GM12878 (cell line): ENCODE measurements at regions not wholly inside any gene's neighbourhood (a gene's known extent, or its start where the extent isn't known, plus 50 kb on each side); places are given as distances from the start of the nearest gene placed in this dataset.

Experiments
- ATAC-seq: fragments of 200-7000 bp; cut with Tn5 transposase; 3 replicates; pipeline ENCODE4 v1.9.1; 2020; ENCODE audit warnings: mild to moderate bottlenecking, moderate library complexity
- BruUV-seq: library from RNA; stranded (reverse); fragments of 400-500 nt; replicated peaks from 2 replicates; lab custom pipeline; 2021; lab: Mats Ljungman, UMichigan
- CTCF ChIA-PET: fragments of 300-600 bp; sonication (Branson Sonifier 250); formaldehyde crosslinking; extraction: SDS; loops from one replicate; lab custom pipeline; 2021; ENCODE audit warnings: inconsistent platforms; lab: Yijun Ruan, JAX
- POLR2A ChIA-PET: fragments of 350-600 bp; formaldehyde crosslinking; extraction: SDS; loops from one replicate; lab custom pipeline; 2021; ENCODE audit warnings: inconsistent platforms; lab: Charles Lee
- RAD21 ChIA-PET: fragments of 300-600 bp; sonication (Branson Sonifier 250); formaldehyde crosslinking; loops from one replicate; lab custom pipeline; 2023; ENCODE audit warnings: antibody characterized with exemption; ENCODE audit not compliant: unreplicated experiment; lab: Charles Lee
- SMC1A ChIA-PET: fragments of 300-600 bp; sonication (Branson Sonifier 250); formaldehyde crosslinking; loops from one replicate; lab custom pipeline; 2023; ENCODE audit not compliant: unreplicated experiment, uncharacterized antibody; lab: Charles Lee
- DNase-seq: peaks from one replicate; pipeline ENCODE4 v3.0.0-alpha.2; 2011; ENCODE audit warnings: low read depth, low spot score
- FAIRE-seq: peaks from 3 replicates; lab custom pipeline; 2011; peaks lifted over from hg19 to GRCh38; lab: Jason Lieb, UNC
- H2AFZ ChIP-seq: 2 replicates; pipeline ENCODE4 v1.6.0; 2011; ENCODE audit warnings: low read depth, low read length, control low read depth; ENCODE audit not compliant: control insufficient read depth
- H3K27ac ChIP-seq: 2 replicates; pipeline ENCODE4 v1.5.1; 2011; ENCODE audit warnings: control low read depth; ENCODE audit not compliant: control insufficient read depth, insufficient read depth
- H3K27me3 ChIP-seq, 2 experiments: replicated peaks in 1 of 2; 2 replicates each; pipeline versions ENCODE4 v1.6.0 to v1.6.1; 2011; ENCODE audit warnings: low read length in 1 of 2; ENCODE audit not compliant: control insufficient read depth in 2 of 2, insufficient read depth in 2 of 2
- H3K36me3 ChIP-seq, 2 experiments: 2 replicates each; pipeline ENCODE4 v1.5.1; 2011; ENCODE audit warnings: low read length in 1 of 2; ENCODE audit not compliant: control insufficient read depth in 2 of 2, insufficient read depth in 2 of 2
- H3K4me1 ChIP-seq: 2 replicates; pipeline ENCODE4 v1.6.1; 2011; ENCODE audit warnings: mild to moderate bottlenecking, low read length, moderate library complexity, mixed read lengths; ENCODE audit not compliant: control insufficient read depth, insufficient read depth
- H3K4me2 ChIP-seq: 2 replicates; pipeline ENCODE4 v1.6.0; 2011; ENCODE audit warnings: control low read depth; ENCODE audit not compliant: control insufficient read depth, insufficient read depth
- H3K4me3 ChIP-seq: fragments of 200-600 bp; sonication (generic); 2 replicates; pipeline ENCODE4 v1.5.1; 2016
- H3K79me2 ChIP-seq: 2 replicates; pipeline ENCODE4 v1.6.0; 2011; ENCODE audit warnings: low read length; ENCODE audit not compliant: control insufficient read depth, insufficient read depth
- H3K9ac ChIP-seq: 2 replicates; pipeline ENCODE4 v1.8.0; 2011; ENCODE audit warnings: low read length, control low read depth, mixed read lengths; ENCODE audit not compliant: control insufficient read depth, insufficient read depth
- H3K9me3 ChIP-seq: replicated peaks from 3 replicates; pipeline ENCODE4 v1.5.1; 2011; ENCODE audit warnings: mild to moderate bottlenecking, low read length; ENCODE audit not compliant: control insufficient read depth, insufficient read depth
- H4K20me1 ChIP-seq: 2 replicates; pipeline ENCODE4 v1.6.0; 2011; ENCODE audit not compliant: control insufficient read depth, insufficient read depth
- BCL11A ChIP-seq: IDR thresholded peaks from 2 replicates; pipeline ENCODE4 v1.6.1; 2011; ENCODE audit warnings: low read depth, low read length
- CEBPZ ChIP-seq: fragments of 150-350 bp; IDR thresholded peaks from 2 replicates; pipeline ENCODE4 v1.6.1; 2016; ENCODE audit warnings: low read depth, low read length
- EP300 ChIP-seq, 2 experiments: fragments of 150-350 bp in 1 of 2; IDR thresholded peaks; 2 replicates each; pipeline ENCODE4 v1.6.1; 2011 to 2012; ENCODE audit warnings: low read depth in 2 of 2, low read length in 2 of 2, borderline replicate concordance in 1 of 2, improper control_type of control experiment in 1 of 2, inconsistent platforms in 1 of 2; ENCODE audit not compliant: control insufficient read depth in 1 of 2
- HCFC1 ChIP-seq: fragments of 150-350 bp; IDR thresholded peaks from 2 replicates; pipeline ENCODE4 v1.6.1; 2014; ENCODE audit warnings: low read length
- HDGF ChIP-seq: fragments of 450-650 bp; IDR thresholded peaks from 2 replicates; pipeline ENCODE4 v1.6.1; 2016; ENCODE audit warnings: antibody characterized with exemption
- JUND ChIP-seq: IDR thresholded peaks from 2 replicates; pipeline ENCODE4 v1.6.1; 2012; ENCODE audit warnings: low read depth, mild to moderate bottlenecking, low read length, improper control_type of control experiment, moderate library complexity
- LARP7 ChIP-seq: fragments of 450-650 bp; IDR thresholded peaks from 2 replicates; pipeline ENCODE4 v1.6.1; 2017; ENCODE audit warnings: mild to moderate bottlenecking
- MLLT1 ChIP-seq: fragments of 450-650 bp; IDR thresholded peaks from 2 replicates; pipeline ENCODE4 v1.6.1; 2016; ENCODE audit warnings: mild to moderate bottlenecking
- MTA2 ChIP-seq: fragments of 450-650 bp; IDR thresholded peaks from 2 replicates; pipeline ENCODE4 v1.6.1; 2016; ENCODE audit warnings: low read depth, mild to moderate bottlenecking, moderate library complexity
- MTA3 ChIP-seq: IDR thresholded peaks from 2 replicates; pipeline ENCODE4 v1.6.1; 2012; ENCODE audit warnings: low read length, inconsistent platforms, borderline replicate concordance
- MXI1 ChIP-seq: fragments of 150-350 bp; IDR thresholded peaks from 2 replicates; pipeline ENCODE4 v1.6.1; 2011; ENCODE audit warnings: low read depth, mild to moderate bottlenecking, inconsistent platforms, low read length, improper control_type of control experiment
- NR2C2 ChIP-seq: IDR thresholded peaks from 2 replicates; pipeline ENCODE4 v1.6.1; 2011; ENCODE audit warnings: borderline replicate concordance, low read depth; ENCODE audit not compliant: control insufficient read depth, insufficient read length
- PAX8 ChIP-seq: fragments of 450-650 bp; IDR thresholded peaks from 2 replicates; pipeline ENCODE4 v1.6.1; 2017; ENCODE audit warnings: mild to moderate bottlenecking, moderate library complexity
- PKNOX1 ChIP-seq: fragments of 450-650 bp; IDR thresholded peaks from 2 replicates; pipeline ENCODE4 v1.6.1; 2016; ENCODE audit warnings: mild to moderate bottlenecking
- POLR2A ChIP-seq: IDR thresholded peaks from 2 replicates; pipeline ENCODE4 v1.6.1; 2011; ENCODE audit warnings: low read depth, mild to moderate bottlenecking, low read length
- POLR2AphosphoS5 ChIP-seq: IDR thresholded peaks from 2 replicates; pipeline ENCODE4 v1.6.1; 2011; ENCODE audit warnings: mild to moderate bottlenecking, low read length, inconsistent platforms
- TARDBP ChIP-seq: IDR thresholded peaks from 2 replicates; pipeline ENCODE4 v1.6.1; 2016; ENCODE audit warnings: borderline replicate concordance
- YBX1 ChIP-seq: fragments of 450-650 bp; IDR thresholded peaks from 2 replicates; pipeline ENCODE4 v1.6.1; 2016; ENCODE audit warnings: antibody characterized with exemption
- WGBS: methylation state at CpG from one replicate; pipeline ENCODE4 v1.1.6; 2016; ENCODE audit warnings: low lambda C conversion rate; ENCODE audit not compliant: insufficient replicate concordance, insufficient coverage; ENCODE audit errors: missing lambda C conversion rate; 5-methylcytosine and 5-hydroxymethylcytosine counted together
- in situ Hi-C: fragments of 300-500 bp; cut with MboI; formaldehyde crosslinking; loops from 9 replicates; pipeline ENCODE4 v1.14.3; 2018; ENCODE audit warnings: mixed read lengths
- intact Hi-C: fragments of 100-400 bp; cut with micrococcal nuclease; formaldehyde crosslinking; loops from one replicate; pipeline ENCODE4 v1.14.2; 2022; ENCODE audit not compliant: unreplicated experiment

- TF ChIP-seq MLLT1 (no peak), HCFC1 (no peak), MTA2 (no peak), LARP7 (no peak), POLR2AphosphoS5 (no peak)
Measured at GRCh38 chr4:144316869-144317268, 176.4 kb upstream of the GYPA start (continued).

GRCh38 chr4:144318797-144319196 is 178.3 kb upstream of the GYPA start:
- Histone ChIP-seq H3K9ac (no peak overlapping the region), H3K4me1 (no peaks in the 10 kb centered on the region), H3K4me2 (no peak overlapping the region), H2AFZ (no peak overlapping the region), H3K9me3 (no peaks in the 10 kb centered on the region; the same call in 1 of the 3 replicates), H3K27ac (no peak overlapping the region), H3K79me2 (no peaks in the 10 kb centered on the region), H4K20me1 (no peaks in the 10 kb centered on the region), H3K27me3 (no peaks in the 10 kb centered on the region; a peak in 1 of 4 replicates), H3K4me3 (no peak overlapping the region), H3K36me3 (no peaks in the 10 kb centered on the region)
- in situ Hi-C loops (no loop called here), intact Hi-C loops (no loop called here)
- WGBS, result 32% methylated on average over 3 of the region's 3 CpGs
- no TSS peak for BruUV-seq
- ChIA-PET CTCF (no interaction called here), POLR2A (interaction anchor here (0.5 kb wide), 1 partner anchor 1991 kb away, joined by 3 read pairs; no protein-coding TSS in a partner anchor), RAD21 (no interaction called here), SMC1A (no interaction called here)
- DNase-seq, result no peak
- no peak for TF ChIP-seq HDGF
- no peak for TF ChIP-seq MXI1
- TF ChIP-seq POLR2A, result no peak
- no peak for TF ChIP-seq PKNOX1
- no peak for TF ChIP-seq MTA3
- TF ChIP-seq JUND, result no peak
- no peak for TF ChIP-seq YBX1
- TF ChIP-seq CEBPZ, result no peak
- no peak for TF ChIP-seq TARDBP
- no peak for TF ChIP-seq NR2C2
- TF ChIP-seq PAX8, result no peak
- no peak for TF ChIP-seq EP300 (IDR thresholded peaks at IDR 0.05; ENCODE audit: borderline replicate concordance in 1 of 2, control insufficient read depth in 1 of 2, low read depth in 2 of 2, low read length in 2 of 2)
- TF ChIP-seq BCL11A, result no peak
- no peak for FAIRE-seq
- ATAC-seq, result no peak
